GM12875 (cell line): ENCODE measurements at regions not wholly inside any gene's neighbourhood (a gene's known extent, or its start where the extent isn't known, plus 50 kb on each side); places are given as distances from the start of the nearest gene placed in this dataset.

Experiments used
- H3K4me3 ChIP-seq: one replicate; pipeline ENCODE4 v1.5.1; 2011; ENCODE audit warnings: low read depth, low read length, control low read depth
- TF ChIP-seq, protein P1 (sequence below): IDR thresholded peaks from 2 replicates; pipeline ENCODE4 v1.5.1; 2011; ENCODE audit warnings: low read depth, mild to moderate bottlenecking, control low read depth, inconsistent platforms, low read length, moderate library complexity, borderline replicate concordance; ENCODE audit not compliant: insufficient read depth

DNA sequence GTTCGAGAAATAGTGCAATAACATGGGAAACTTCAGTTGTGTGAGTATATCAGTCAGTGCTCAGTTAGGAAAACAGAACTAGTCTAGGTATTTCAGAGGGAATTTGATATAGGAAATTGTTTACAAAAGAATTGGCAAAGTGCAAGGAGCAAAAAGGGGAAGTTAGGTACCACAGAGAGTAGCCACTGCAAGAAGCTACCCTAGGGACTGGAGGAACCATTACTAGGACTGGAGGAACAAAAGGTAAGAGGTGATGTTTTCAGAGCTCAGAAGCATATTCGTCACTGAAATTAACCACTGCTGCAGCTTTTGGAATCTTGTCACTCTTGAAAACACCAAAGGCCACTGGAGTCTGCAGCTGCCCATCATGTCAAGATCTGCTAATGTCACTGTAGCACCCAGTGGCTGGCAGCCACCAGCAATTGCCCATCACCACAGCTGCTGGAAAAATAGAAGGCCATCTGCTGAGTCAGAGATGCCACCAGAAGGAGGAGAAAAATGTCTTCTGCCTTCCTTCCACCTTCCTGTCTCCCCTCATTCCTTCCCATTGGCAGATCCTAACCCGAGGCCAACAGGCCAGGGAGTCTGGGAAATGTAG is 160.6 kb upstream of the RPS6KA3 start:
- TF ChIP-seq, protein P1, sequence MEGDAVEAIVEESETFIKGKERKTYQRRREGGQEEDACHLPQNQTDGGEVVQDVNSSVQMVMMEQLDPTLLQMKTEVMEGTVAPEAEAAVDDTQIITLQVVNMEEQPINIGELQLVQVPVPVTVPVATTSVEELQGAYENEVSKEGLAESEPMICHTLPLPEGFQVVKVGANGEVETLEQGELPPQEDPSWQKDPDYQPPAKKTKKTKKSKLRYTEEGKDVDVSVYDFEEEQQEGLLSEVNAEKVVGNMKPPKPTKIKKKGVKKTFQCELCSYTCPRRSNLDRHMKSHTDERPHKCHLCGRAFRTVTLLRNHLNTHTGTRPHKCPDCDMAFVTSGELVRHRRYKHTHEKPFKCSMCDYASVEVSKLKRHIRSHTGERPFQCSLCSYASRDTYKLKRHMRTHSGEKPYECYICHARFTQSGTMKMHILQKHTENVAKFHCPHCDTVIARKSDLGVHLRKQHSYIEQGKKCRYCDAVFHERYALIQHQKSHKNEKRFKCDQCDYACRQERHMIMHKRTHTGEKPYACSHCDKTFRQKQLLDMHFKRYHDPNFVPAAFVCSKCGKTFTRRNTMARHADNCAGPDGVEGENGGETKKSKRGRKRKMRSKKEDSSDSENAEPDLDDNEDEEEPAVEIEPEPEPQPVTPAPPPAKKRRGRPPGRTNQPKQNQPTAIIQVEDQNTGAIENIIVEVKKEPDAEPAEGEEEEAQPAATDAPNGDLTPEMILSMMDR = no peak
- H3K4me3 ChIP-seq = no peak overlapping the region

DNA sequence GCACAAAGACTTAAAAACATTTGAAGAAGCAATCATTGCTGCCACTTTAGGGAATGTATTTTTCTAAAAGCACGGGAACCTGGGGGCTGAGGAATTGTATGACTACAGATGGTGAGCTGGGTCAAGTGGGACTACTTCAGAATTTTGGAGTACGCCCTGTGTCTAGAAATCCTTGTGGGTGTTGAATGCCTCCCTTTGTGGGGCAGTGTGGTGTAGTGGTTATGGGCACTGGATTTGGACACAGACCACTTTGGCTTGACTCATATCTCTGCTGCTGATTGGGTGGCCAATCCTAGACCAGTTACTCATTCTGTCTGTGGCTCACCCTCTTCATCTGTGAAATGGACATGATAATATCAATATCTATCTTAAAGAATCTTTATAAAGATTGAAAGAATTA is 155.0 kb upstream of the RPS6KA3 start:
- TF ChIP-seq, protein P1 = no peak
- H3K4me3 ChIP-seq = no peak overlapping the region

DNA sequence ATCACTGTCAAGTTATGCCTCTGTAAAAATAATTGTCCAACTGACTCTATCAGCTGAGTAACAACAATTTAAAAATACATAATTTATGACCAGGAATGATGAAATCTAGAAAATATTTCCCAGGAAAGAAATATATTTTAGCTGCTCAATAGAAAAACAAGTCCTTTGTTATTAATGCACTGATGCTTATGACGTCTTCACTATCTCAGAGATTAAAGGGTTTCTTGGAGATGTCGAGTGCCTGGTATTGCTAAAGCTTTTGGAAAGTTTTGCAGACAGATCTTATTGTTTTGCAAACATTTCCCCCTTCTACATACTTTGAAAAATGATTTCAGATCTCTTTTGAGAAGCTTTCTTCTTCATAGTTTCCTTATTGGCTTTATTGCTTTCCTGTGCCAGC is 154.6 kb upstream of the RPS6KA3 start:
- TF ChIP-seq, protein P1 = no peak
- H3K4me3 ChIP-seq = no peak overlapping the region

DNA sequence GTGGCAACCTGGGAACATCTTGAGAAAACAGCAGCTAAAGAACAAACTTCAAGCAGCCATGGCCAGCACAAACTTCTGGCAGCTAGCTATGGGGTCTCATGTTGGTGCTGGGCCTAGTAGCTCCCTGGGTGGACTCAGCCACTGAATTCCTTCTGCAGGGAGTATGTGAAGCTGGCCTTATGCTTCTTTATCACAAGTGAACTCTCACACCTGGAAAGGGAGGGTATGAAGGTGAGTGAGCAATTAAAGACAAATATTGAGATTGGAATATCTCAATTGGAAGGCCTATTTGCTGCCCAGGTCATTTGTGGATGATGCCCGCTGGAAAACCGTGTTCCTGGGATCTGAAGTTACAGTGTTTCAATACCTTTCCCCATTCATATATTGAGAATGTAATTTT is 153.3 kb upstream of the RPS6KA3 start:
- TF ChIP-seq, protein P1 = no peak
- H3K4me3 ChIP-seq = no peak overlapping the region

DNA sequence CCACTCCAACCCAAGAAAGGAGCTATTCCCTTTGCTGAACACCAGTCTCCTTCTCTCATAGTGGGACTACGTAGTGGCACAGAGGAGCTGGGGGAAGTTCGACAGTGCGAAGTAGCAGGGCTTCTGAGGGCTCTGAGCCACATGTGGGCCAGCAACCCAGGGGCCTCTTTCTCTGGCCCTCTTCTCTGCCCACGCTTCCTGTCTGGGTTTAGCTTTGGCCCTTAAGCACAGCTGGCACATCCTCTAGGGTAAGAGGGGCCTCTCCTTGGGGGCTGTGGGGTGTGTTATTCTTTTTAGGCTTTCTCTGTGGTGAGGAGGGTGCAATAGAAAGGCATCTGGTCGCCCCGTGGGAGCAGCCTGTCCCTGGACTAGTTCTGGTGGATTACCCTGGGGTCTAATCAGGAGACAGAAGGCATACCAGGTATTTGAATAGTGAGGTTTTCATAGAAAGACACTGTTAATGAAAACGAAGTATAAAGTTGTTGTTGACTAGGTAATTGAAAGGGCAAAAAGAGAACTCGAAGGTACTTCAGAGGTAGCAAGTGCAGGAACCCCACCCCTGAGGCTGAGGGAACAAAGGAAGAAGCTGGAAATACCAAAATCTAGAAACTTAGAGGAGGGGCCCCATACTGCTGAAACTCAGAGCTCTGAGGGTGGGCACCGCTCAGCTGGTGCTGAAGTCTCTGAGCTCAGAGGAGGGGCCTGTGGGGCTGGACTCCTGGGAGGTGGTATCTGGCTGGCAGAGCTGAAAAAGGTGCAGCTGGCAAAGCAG is 151.9 kb upstream of the RPS6KA3 start:
- H3K4me3 ChIP-seq = no peak overlapping the region
- TF ChIP-seq, protein P1 = no peak

DNA sequence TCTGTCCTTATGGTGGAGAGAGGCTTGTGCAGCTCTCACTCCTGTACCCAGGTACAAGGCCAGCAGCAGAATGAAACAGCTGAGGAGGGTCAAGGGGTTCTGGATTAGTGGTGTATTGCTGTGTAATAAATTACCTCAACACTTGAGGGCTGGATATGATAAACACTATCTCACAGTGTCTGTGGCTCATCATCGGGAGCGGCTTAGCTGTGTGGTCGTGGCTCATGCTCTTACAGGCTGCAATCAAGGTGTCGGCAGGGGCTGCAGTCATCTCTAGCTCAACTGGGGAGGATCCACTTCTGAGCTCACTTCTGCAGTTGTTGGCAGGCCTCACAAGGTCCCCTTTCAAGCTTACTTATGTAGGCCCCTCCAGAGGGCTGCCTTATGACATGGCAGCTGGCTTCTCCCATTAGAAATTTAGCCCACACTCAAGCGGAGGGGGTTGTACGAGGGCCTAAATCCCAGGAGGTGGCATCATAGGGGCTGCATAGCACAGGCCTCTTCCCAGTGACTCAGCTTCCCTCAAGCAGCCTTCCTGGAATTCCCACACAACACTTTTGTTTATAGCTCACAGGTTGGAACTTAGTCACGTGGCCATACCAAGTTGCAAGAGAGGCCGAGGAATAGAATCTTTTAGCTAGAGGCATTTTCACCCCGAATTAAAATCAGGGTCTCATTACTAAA is 148.2 kb upstream of the RPS6KA3 start:
- TF ChIP-seq, protein P1 = no peak

More for the DNA sequence above, 148.2 kb upstream of the RPS6KA3 start:
- no peak overlapping the region for H3K4me3 ChIP-seq
